ENCODE measurements at regions not wholly inside any gene's neighbourhood (a gene's known extent, or its start where the extent isn't known, plus 50 kb on each side); places are given as distances from the start of the nearest gene placed in this dataset.

- POLR2A ChIA-PET, result no interaction called here
Measured at GRCh38 chr4:77310931-77311330, 153.9 kb downstream of the CCNG2 start.

More at GRCh38 chr4:77310931-77311330, 153.9 kb downstream of the CCNG2 start:
- dilution Hi-C loops (cut with MboI; ENCODE audit: extremely low pct_ligation_motif_present, low sequenced_read_pairs), result no loop called here
- CTCF ChIA-PET, result interaction anchor here (0.6 kb wide), 1 partner anchor 116 kb away, joined by 3 read pairs; no protein-coding TSS in a partner anchor
- Histone ChIP-seq H3K27ac (ENCODE audit: insufficient read depth, low read depth, low read length) (no peak overlapping the region), H3K4me1 (ENCODE audit: control insufficient read depth, extremely low read depth, insufficient read depth, low read length) (no peaks in the 10 kb centered on the region), H3K4me2 (ENCODE audit: insufficient read depth, low read length) (no peak overlapping the region), H3K9me1 (replicated peaks; ENCODE audit: control insufficient read depth, extremely low read depth, insufficient read depth, low read length) (no peaks in the 10 kb centered on the region), H3K4me3 (replicated peaks in 1 of 3; ENCODE audit: insufficient read depth in 1 of 3, low read depth in 1 of 3, low read length in 3 of 3) (no peak overlapping the region), H3K9me3 (replicated peaks; ENCODE audit: control insufficient read depth, insufficient read depth, low read length) (no peaks in the 10 kb centered on the region), H3K9ac (replicated peaks; ENCODE audit: extremely low read depth, insufficient read depth, low read length) (no peak overlapping the region), H3K79me2 (ENCODE audit: control insufficient read depth, insufficient read depth, low read length) (no peaks in the 10 kb centered on the region), H3K27me3 (ENCODE audit: control insufficient read depth in 2 of 2, insufficient read depth in 2 of 2, low read length in 2 of 2) (peaks cover 0 to 4% of the 10 kb centered on the region in 2 experiments), H4K20me1 (replicated peaks; ENCODE audit: control insufficient read depth, extremely low read depth, insufficient read depth, low read length) (no peaks in the 10 kb centered on the region), H3K36me3 (ENCODE audit: control insufficient read depth in 2 of 2, extremely low read depth in 1 of 2, insufficient read depth in 2 of 2, low read length in 2 of 2) (no peaks in the 10 kb centered on the region), H2AFZ (ENCODE audit: low read depth, low read length) (no peak overlapping the region)
- TF ChIP-seq MAX (IDR thresholded peaks at IDR 0.05; ENCODE audit: insufficient read depth, insufficient read length), result no peak
- TF ChIP-seq EZH2 (IDR thresholded peaks at IDR 0.05; ENCODE audit: borderline replicate concordance, low read depth, low read length, severe bottlenecking), result no peak
- TF ChIP-seq POLR2AphosphoS5 (IDR thresholded peaks at IDR 0.05; ENCODE audit: insufficient read depth, low read depth, low read length), result no peak
- no peak for TF ChIP-seq FOS (IDR thresholded peaks at IDR 0.05; ENCODE audit: borderline replicate concordance, insufficient read depth, low read length)
- TF ChIP-seq POLR2A (IDR thresholded peaks at IDR 0.05; ENCODE audit: low read depth, low read length), result no peak
- TF ChIP-seq JUN (IDR thresholded peaks at IDR 0.05; ENCODE audit: borderline replicate concordance, insufficient read depth, insufficient read length, low read depth), result no peak
- no peak for TF ChIP-seq MYC (IDR thresholded peaks at IDR 0.05; ENCODE audit: low read depth, low read length)
- TF ChIP-seq CTCF (IDR thresholded peaks at IDR 0.05; ENCODE audit: extremely low read depth in 1 of 2, insufficient read depth in 1 of 2, low read depth in 1 of 2, low read length in 2 of 2), result no peak
- TF ChIP-seq GATA2 (IDR thresholded peaks at IDR 0.05; ENCODE audit: insufficient read depth, insufficient read length, low read depth, low read length), result no peak
- FAIRE-seq, result no peak
- no peak for DNase-seq (ENCODE audit: low read depth, low spot score)
- BruUV-seq (replicated peaks), result no TSS peak
- intact Hi-C loops (cut with micrococcal nuclease), result no loop called here

Data from endothelial cell of umbilical vein (primary cell).